H1 (cell line): ENCODE measurements at regions not wholly inside any gene's neighbourhood (a gene's known extent, or its start where the extent isn't known, plus 50 kb on each side); places are given as distances from the start of the nearest gene placed in this dataset.

ENCODE experiments used
- CTCF ChIA-PET: fragments of 300-600 bp; sonication (Branson Sonifier 250); formaldehyde crosslinking; loops from one replicate; lab custom pipeline; 2021; ENCODE audit not compliant: partially characterized antibody; lab: Charles Lee
- POLR2A ChIA-PET: fragments of 300-600 bp; sonication (Branson Sonifier 250); formaldehyde crosslinking; loops from one replicate; lab custom pipeline; 2021; ENCODE audit warnings: inconsistent platforms; ENCODE audit not compliant: partially characterized antibody; lab: Charles Lee
- DNase-seq, 2 experiments: peaks; one replicate each; pipeline versions ENCODE4 v3.0.0 to v3.0.0-alpha.2; 2010 to 2022; ENCODE audit warnings: low spot score in 2 of 2, low read depth in 1 of 2, mixed read lengths in 1 of 2
- FAIRE-seq: peaks from 2 replicates; lab custom pipeline; 2011; peaks lifted over from hg19 to GRCh38; lab: Jason Lieb, UNC
- H2AFZ ChIP-seq: 2 replicates; pipeline ENCODE4 v1.8.1; 2012; ENCODE audit warnings: low read length, inconsistent platforms
- H2AK5ac ChIP-seq: 2 replicates; pipeline ENCODE4 v1.6.1; 2013; ENCODE audit warnings: low read depth, low read length
- H2BK120ac ChIP-seq: replicated peaks from 2 replicates; pipeline ENCODE3; 2013; ENCODE audit warnings: low read depth, low read length, inconsistent platforms
- H2BK12ac ChIP-seq: 2 replicates; pipeline ENCODE4 v1.6.1; 2013; ENCODE audit warnings: low read depth, low read length
- H2BK15ac ChIP-seq: 2 replicates; pipeline ENCODE4 v1.6.1; 2013; ENCODE audit warnings: low read length
- H2BK20ac ChIP-seq: 2 replicates; pipeline ENCODE4 v1.6.1; 2013; ENCODE audit warnings: low read length
- H2BK5ac ChIP-seq: 2 replicates; pipeline ENCODE4 v1.6.1; 2013; ENCODE audit warnings: low read depth, low read length
- H3K14ac ChIP-seq: 2 replicates; pipeline ENCODE4 v1.6.1; 2013; ENCODE audit warnings: inconsistent platforms; ENCODE audit not compliant: insufficient read length
- H3K18ac ChIP-seq: 2 replicates; pipeline ENCODE4 v1.6.1; 2013; ENCODE audit warnings: low read length; ENCODE audit errors: extremely low read depth
- H3K23ac ChIP-seq: 2 replicates; pipeline ENCODE4 v1.6.1; 2013; ENCODE audit warnings: inconsistent platforms; ENCODE audit not compliant: insufficient read length
- H3K23me2 ChIP-seq: 2 replicates; pipeline ENCODE4 v1.6.1; 2013; ENCODE audit warnings: low read depth, low read length
- H3K27ac ChIP-seq: 2 replicates; pipeline ENCODE4 v1.6.1; 2011; ENCODE audit warnings: low read depth, low read length, inconsistent platforms
- H3K27me3 ChIP-seq, 4 experiments: replicated peaks in 1 of 4; 1 replicate in 1 of 4; 2 replicates in 3 of 4; pipeline versions ENCODE4 v1.6.1 to v1.8.1; 2011 to 2013; ENCODE audit warnings: low read length in 3 of 4, mild to moderate bottlenecking in 3 of 4, inconsistent platforms in 2 of 4, mixed read lengths in 2 of 4, moderate library complexity in 1 of 4; ENCODE audit not compliant: control insufficient read depth in 3 of 4, insufficient read depth in 3 of 4; ENCODE audit errors: extremely low read depth in 1 of 4
- H3K36me3 ChIP-seq, 4 experiments: 2 replicates each; pipeline versions ENCODE4 v1.6.1 to v1.8.1; 2011 to 2013; ENCODE audit warnings: mild to moderate bottlenecking in 4 of 4, low read length in 3 of 4, moderate library complexity in 2 of 4, control low read depth in 1 of 4, inconsistent platforms in 1 of 4; ENCODE audit not compliant: insufficient read depth in 4 of 4, control insufficient read depth in 2 of 4
- H3K4ac ChIP-seq: replicated peaks from 2 replicates; pipeline ENCODE3; 2013; ENCODE audit warnings: low read length, low read depth, mixed read lengths, inconsistent platforms; ENCODE audit not compliant: insufficient read length
- H3K4me1 ChIP-seq, 4 experiments: replicated peaks in 1 of 4; 1 replicate in 1 of 4; 2 replicates in 3 of 4; pipeline versions ENCODE4 v1.6.1 to v1.8.1; 2011 to 2013; ENCODE audit warnings: low read length in 3 of 4, inconsistent platforms in 2 of 4, mixed read lengths in 1 of 4; ENCODE audit not compliant: insufficient read depth in 4 of 4, control insufficient read depth in 3 of 4
- H3K4me2 ChIP-seq, 2 experiments: 2 replicates each; pipeline versions ENCODE4 v1.6.1 to v1.8.1; 2011 to 2013; ENCODE audit warnings: low read depth in 2 of 2, low read length in 2 of 2, control low read depth in 1 of 2, inconsistent platforms in 1 of 2, mild to moderate bottlenecking in 1 of 2; ENCODE audit not compliant: insufficient read depth in 1 of 2
- H3K4me3 ChIP-seq, 4 experiments: fragments of 200-600, 300-600 bp in 1 of 4; sonication (generic), shearing (Covaris generic), sonication (Bioruptor Twin) in 1 of 4; 2 replicates each; pipeline versions ENCODE4 v1.5.1 to v1.8.1; 2011 to 2016; ENCODE audit warnings: low read length in 4 of 4, low read depth in 3 of 4, control low read depth in 2 of 4, inconsistent platforms in 2 of 4, mild to moderate bottlenecking in 2 of 4, mixed read lengths in 1 of 4, moderate library complexity in 1 of 4; ENCODE audit not compliant: insufficient read depth in 2 of 4; ENCODE audit errors: extremely low read depth in 1 of 4
- H3K56ac ChIP-seq: replicated peaks from 2 replicates; pipeline ENCODE3; 2013; ENCODE audit warnings: low read depth, mild to moderate bottlenecking, mixed read lengths, low read length, inconsistent platforms; ENCODE audit not compliant: insufficient read length
- H3K79me1 ChIP-seq: 2 replicates; pipeline ENCODE4 v1.6.1; 2013; ENCODE audit warnings: low read depth, low read length, control low read depth
- H3K79me2 ChIP-seq, 2 experiments: 2 replicates each; pipeline versions ENCODE4 v1.6.1 to v1.8.1; 2012 to 2013; ENCODE audit warnings: low read length in 2 of 2, mild to moderate bottlenecking in 2 of 2, inconsistent platforms in 1 of 2; ENCODE audit not compliant: insufficient read depth in 2 of 2, control insufficient read depth in 1 of 2
- H3K9ac ChIP-seq, 4 experiments: replicated peaks in 1 of 4; 1 replicate in 1 of 4; 2 replicates in 3 of 4; pipeline versions ENCODE4 v1.6.1 to v1.8.1; 2011 to 2013; ENCODE audit warnings: low read depth in 3 of 4, low read length in 3 of 4, control low read depth in 2 of 4, mild to moderate bottlenecking in 2 of 4, moderate library complexity in 2 of 4, inconsistent platforms in 1 of 4; ENCODE audit errors: extremely low read depth in 1 of 4
- H3K9me3 ChIP-seq, 2 experiments: 2 replicates each; pipeline versions ENCODE4 v1.6.1 to v1.8.1; 2012 to 2013; ENCODE audit warnings: mild to moderate bottlenecking in 2 of 2, moderate library complexity in 2 of 2, control low read depth in 1 of 2, inconsistent platforms in 1 of 2, low read depth in 1 of 2, low read length in 1 of 2, mixed read lengths in 1 of 2; ENCODE audit not compliant: insufficient read depth in 2 of 2
- H4K20me1 ChIP-seq, 2 experiments: replicated peaks in 1 of 2; 2 replicates each; pipeline versions ENCODE3 to v1.8.1; 2011 to 2013; ENCODE audit warnings: inconsistent platforms in 2 of 2, low read length in 2 of 2, mild to moderate bottlenecking in 1 of 2; ENCODE audit not compliant: insufficient read depth in 2 of 2, control insufficient read depth in 1 of 2
- H4K5ac ChIP-seq: 2 replicates; pipeline ENCODE4 v1.6.1; 2013; ENCODE audit warnings: low read length, low read depth, mixed read lengths, inconsistent platforms; ENCODE audit not compliant: insufficient read length
- H4K8ac ChIP-seq: 2 replicates; pipeline ENCODE4 v1.8.0; 2013; ENCODE audit warnings: mild to moderate bottlenecking, moderate library complexity, low read length, inconsistent platforms; ENCODE audit not compliant: insufficient read depth; ENCODE audit errors: extremely low read depth
- H4K91ac ChIP-seq: replicated peaks from 2 replicates; pipeline ENCODE3; 2013; ENCODE audit warnings: low read length, mixed read lengths, inconsistent platforms; ENCODE audit not compliant: insufficient read length
- ASH2L ChIP-seq: fragments of 200-600, 300-600 bp; sonication (generic); IDR thresholded peaks from one replicate; pipeline ENCODE4 v1.7.1; 2017; ENCODE audit warnings: low read length
- BCL11A ChIP-seq, 2 experiments: IDR thresholded peaks; one replicate each; pipeline ENCODE4 v1.6.1; 2011; ENCODE audit warnings: low read depth in 2 of 2, low read length in 2 of 2, mild to moderate bottlenecking in 2 of 2
- CBX8 ChIP-seq: fragments of 300-800, 300-1000 bp; sonication (generic); IDR thresholded peaks from 2 replicates; pipeline ENCODE4 v1.7.1; 2016; ENCODE audit warnings: low read depth, low read length, borderline replicate concordance
- FOSL1 ChIP-seq: IDR thresholded peaks from 2 replicates; pipeline ENCODE4 v1.6.1; 2011; ENCODE audit warnings: mild to moderate bottlenecking, low read depth, low read length, moderate library complexity; ENCODE audit not compliant: insufficient read depth
- KDM4A ChIP-seq: IDR thresholded peaks from one replicate; pipeline ENCODE4 v1.7.1; 2012; ENCODE audit warnings: low read depth, mild to moderate bottlenecking, moderate library complexity, low read length, inconsistent platforms; ENCODE audit not compliant: severe bottlenecking
- POLR2A ChIP-seq, 2 experiments: IDR thresholded peaks; 1 replicate in 1 of 2; 2 replicates in 1 of 2; pipeline ENCODE4 v1.6.1; 2011; ENCODE audit warnings: low read depth in 2 of 2, low read length in 2 of 2, mild to moderate bottlenecking in 2 of 2; ENCODE audit errors: control extremely low read depth in 1 of 2
- POU5F1 ChIP-seq: IDR thresholded peaks from 2 replicates; pipeline ENCODE4 v1.6.1; 2011; ENCODE audit warnings: low read depth, mild to moderate bottlenecking, low read length, moderate library complexity
- RNF2 ChIP-seq: fragments of 200-900, 300-1000 bp; sonication (generic); IDR thresholded peaks from 2 replicates; pipeline ENCODE4 v1.7.1; 2016; ENCODE audit warnings: borderline replicate concordance, low read depth, mild to moderate bottlenecking, antibody characterized with exemption, low read length; ENCODE audit not compliant: poor library complexity, severe bottlenecking; ENCODE audit errors: missing control alignments
- SIN3A ChIP-seq, 2 experiments: IDR thresholded peaks in 1 of 2; conservative IDR thresholded peaks in 1 of 2; 2 replicates each; pipeline ENCODE4 v1.6.1; 2011 to 2012; ENCODE audit warnings: low read length in 2 of 2, improper control_type of control experiment in 1 of 2, low read depth in 1 of 2, mild to moderate bottlenecking in 1 of 2
- SIRT6 ChIP-seq: IDR thresholded peaks from one replicate; pipeline ENCODE4 v1.7.1; 2012; ENCODE audit warnings: low read length, inconsistent platforms
- WGBS, 2 experiments: shearing (Covaris generic) in 1 of 2; methylation state at CpG; one replicate each; pipeline versions ENCODE4 v1.1.6 to v1.1.7; 2013 to 2015; ENCODE audit warnings: low lambda C conversion rate in 2 of 2, mixed read lengths in 2 of 2, inconsistent platforms in 1 of 2, low coverage in 1 of 2, missing lambda C conversion rate in 1 of 2; ENCODE audit not compliant: insufficient replicate concordance in 2 of 2, insufficient coverage in 1 of 2, insufficient read length in 1 of 2; ENCODE audit errors: extremely low coverage in 1 of 2, missing lambda C conversion rate in 1 of 2; 5-methylcytosine and 5-hydroxymethylcytosine counted together
- TF ChIP-seq, protein P1 (sequence below): IDR thresholded peaks from 2 replicates; pipeline ENCODE4 v1.6.1; 2012; ENCODE audit warnings: low read length, inconsistent platforms
- TF ChIP-seq, protein P2 (sequence below): IDR thresholded peaks from 2 replicates; pipeline ENCODE4 v1.6.1; 2011; ENCODE audit warnings: low read depth, mild to moderate bottlenecking, low read length; ENCODE audit not compliant: insufficient read depth

DNA sequence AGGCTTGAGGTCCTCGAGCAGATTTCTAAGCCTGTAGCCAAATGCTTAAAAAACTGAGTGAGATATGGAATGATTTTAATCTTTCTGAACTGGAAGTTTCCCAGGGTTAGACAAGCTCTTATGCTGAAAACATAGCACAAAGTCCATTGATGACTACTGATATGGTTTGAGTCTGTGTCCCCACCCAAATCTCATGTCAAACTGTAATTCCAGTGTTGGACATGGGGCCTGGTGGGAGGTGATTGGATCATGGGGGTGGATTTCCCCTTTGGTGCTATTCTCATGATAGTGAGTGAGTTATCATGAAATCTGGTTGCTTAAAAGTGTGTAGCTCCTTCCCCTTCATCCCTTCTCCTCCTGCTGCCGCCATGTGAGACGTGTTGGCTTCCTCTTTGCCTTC lies 454.9 kb downstream of the SPRY1 start:
- Histone ChIP-seq H2AFZ (no peak overlapping the region), H4K91ac (no peak overlapping the region), H2BK5ac (no peak overlapping the region), H3K27ac (no peak overlapping the region), H4K8ac (no peak overlapping the region), H2BK120ac (no peak overlapping the region), H4K5ac (no peak overlapping the region), H3K27me3 (no peaks in the 10 kb centered on the region), H3K23ac (no peak overlapping the region), H2BK15ac (no peak overlapping the region), H3K56ac (no peak overlapping the region), H3K18ac (no peak overlapping the region), H2BK12ac (no peak overlapping the region), H3K9ac (no peak overlapping the region), H3K4me2 (no peak overlapping the region), H3K79me1 (no peaks in the 10 kb centered on the region), H3K4me1 (peaks cover 0 to 3% (median 0%) of the 10 kb centered on the region in 4 experiments; a peak in 1 of 7 replicates), H3K36me3 (no peaks in the 10 kb centered on the region), H3K4me3 (no peak overlapping the region), H3K79me2 (no peaks in the 10 kb centered on the region), H2BK20ac (no peak overlapping the region), H3K4ac (no peak overlapping the region), H3K9me3 (no peaks in the 10 kb centered on the region), H2AK5ac (no peak overlapping the region), H3K14ac (no peak overlapping the region), H3K23me2 (no peaks in the 10 kb centered on the region), H4K20me1 (no peaks in the 10 kb centered on the region)
- WGBS, 2 experiments: 90% methylated on average over 3 of the region's 3 CpGs; no CpG with 5 or more reads in 1 of the 2 experiments
- CTCF ChIA-PET: interaction anchor here (1.0 to 1.6 kb wide), 2 partner anchors 94 to 143 kb away, joined by 3 read pairs; no protein-coding TSS in a partner anchor
- no peak for FAIRE-seq
- POLR2A ChIA-PET: no interaction called here
- DNase-seq: no peak
- no peak for TF ChIP-seq SIRT6
- no peak for TF ChIP-seq SIN3A (conservative IDR thresholded peaks at IDR 0.05 in 1 of 2, IDR thresholded peaks at IDR 0.05 in 1 of 2; ENCODE audit: low read depth in 1 of 2, low read length in 2 of 2)
- TF ChIP-seq, protein P1, sequence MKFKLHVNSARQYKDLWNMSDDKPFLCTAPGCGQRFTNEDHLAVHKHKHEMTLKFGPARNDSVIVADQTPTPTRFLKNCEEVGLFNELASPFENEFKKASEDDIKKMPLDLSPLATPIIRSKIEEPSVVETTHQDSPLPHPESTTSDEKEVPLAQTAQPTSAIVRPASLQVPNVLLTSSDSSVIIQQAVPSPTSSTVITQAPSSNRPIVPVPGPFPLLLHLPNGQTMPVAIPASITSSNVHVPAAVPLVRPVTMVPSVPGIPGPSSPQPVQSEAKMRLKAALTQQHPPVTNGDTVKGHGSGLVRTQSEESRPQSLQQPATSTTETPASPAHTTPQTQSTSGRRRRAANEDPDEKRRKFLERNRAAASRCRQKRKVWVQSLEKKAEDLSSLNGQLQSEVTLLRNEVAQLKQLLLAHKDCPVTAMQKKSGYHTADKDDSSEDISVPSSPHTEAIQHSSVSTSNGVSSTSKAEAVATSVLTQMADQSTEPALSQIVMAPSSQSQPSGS: no peak
- no peak for TF ChIP-seq RNF2
- no peak for TF ChIP-seq POLR2A (IDR thresholded peaks at IDR 0.05; ENCODE audit: control extremely low read depth in 1 of 2, low read depth in 2 of 2, low read length in 2 of 2)
- TF ChIP-seq FOSL1: no peak
- TF ChIP-seq BCL11A (IDR thresholded peaks at IDR 0.05; ENCODE audit: low read depth in 2 of 2, low read length in 2 of 2): no peak
- TF ChIP-seq CBX8: no peak
- no peak for TF ChIP-seq ASH2L
- TF ChIP-seq, protein P2, sequence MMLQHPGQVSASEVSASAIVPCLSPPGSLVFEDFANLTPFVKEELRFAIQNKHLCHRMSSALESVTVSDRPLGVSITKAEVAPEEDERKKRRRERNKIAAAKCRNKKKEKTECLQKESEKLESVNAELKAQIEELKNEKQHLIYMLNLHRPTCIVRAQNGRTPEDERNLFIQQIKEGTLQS: no peak
- TF ChIP-seq POU5F1: no peak
- TF ChIP-seq KDM4A: no peak
